CD4-positive, alpha-beta memory T cell (primary cell): ENCODE measurements at regions not wholly inside any gene's neighbourhood (a gene's known extent, or its start where the extent isn't known, plus 50 kb on each side); places are given as distances from the start of the nearest gene placed in this dataset.
A peak's percentile ranks its signal among the peaks of the same experiment; 100 is the strongest.

Experiments
- CTCF ChIA-PET: fragments of 350-600 bp; sonication (Branson Sonifier 250); formaldehyde crosslinking; loops from one replicate; lab custom pipeline; 2021; ENCODE audit warnings: inconsistent platforms; ENCODE audit not compliant: partially characterized antibody; lab: Charles Lee
- POLR2A ChIA-PET: fragments of 350-600 bp; sonication (Branson Sonifier 250); formaldehyde crosslinking; loops from one replicate; lab custom pipeline; 2021; ENCODE audit not compliant: partially characterized antibody; lab: Charles Lee
- DNase-seq, 5 donors: peaks; one replicate each; pipeline versions ENCODE4 v3.0.0 to v3.0.0-alpha.2; 2020 to 2022; ENCODE audit warnings: mixed read lengths in 1 of 5
- H3K27ac ChIP-seq: one replicate; pipeline ENCODE4 v1.7.0; 2013; ENCODE audit warnings: low read depth, low read length
- H3K27me3 ChIP-seq: 2 replicates; pipeline ENCODE4 v1.7.0; 2013; ENCODE audit warnings: mild to moderate bottlenecking, low read length, moderate library complexity; ENCODE audit not compliant: insufficient read depth
- H3K36me3 ChIP-seq: 2 replicates; pipeline ENCODE4 v1.7.0; 2013; ENCODE audit warnings: mild to moderate bottlenecking, low read length, moderate library complexity; ENCODE audit not compliant: insufficient read depth
- H3K4me1 ChIP-seq: 2 replicates; pipeline ENCODE4 v1.7.0; 2013; ENCODE audit warnings: mild to moderate bottlenecking, low read length, moderate library complexity; ENCODE audit not compliant: insufficient read depth
- H3K4me3 ChIP-seq, 2 donors: one replicate each; pipeline ENCODE4 v1.7.0; 2013; ENCODE audit warnings: low read length in 2 of 2, mild to moderate bottlenecking in 1 of 2
- H3K9me3 ChIP-seq, 2 donors: one replicate each; pipeline ENCODE4 v1.7.0; 2013; ENCODE audit warnings: low read length in 2 of 2, control low read depth in 1 of 2; ENCODE audit not compliant: control insufficient read depth in 1 of 2
- H3K27ac Mint-ChIP-seq, 7 donors: one replicate each; pipeline ENCODE4 v1.8.0; 2020 to 2021; ENCODE audit warnings: mixed read lengths in 7 of 7, mild to moderate bottlenecking in 6 of 7, inconsistent platforms in 3 of 7, moderate library complexity in 3 of 7
- H3K27me3 Mint-ChIP-seq, 2 donors: one replicate each; pipeline ENCODE4 v1.8.0; 2020 to 2021; ENCODE audit warnings: mixed read lengths in 2 of 2
- H3K36me3 Mint-ChIP-seq, 2 donors: one replicate each; pipeline ENCODE4 v1.8.0; 2020 to 2021; ENCODE audit warnings: mixed read lengths in 2 of 2, inconsistent platforms in 1 of 2, mild to moderate bottlenecking in 1 of 2
- H3K4me1 Mint-ChIP-seq, 4 donors: one replicate each; pipeline ENCODE4 v1.8.0; 2020 to 2021; ENCODE audit warnings: mixed read lengths in 4 of 4, mild to moderate bottlenecking in 1 of 4
- H3K4me3 Mint-ChIP-seq, 8 donors: one replicate each; pipeline ENCODE4 v1.8.0; 2020 to 2021; ENCODE audit warnings: mixed read lengths in 8 of 8, mild to moderate bottlenecking in 7 of 8, moderate library complexity in 6 of 8, inconsistent platforms in 3 of 8
- H3K9me3 Mint-ChIP-seq, 8 donors: one replicate each; pipeline ENCODE4 v1.8.0; 2020 to 2021; ENCODE audit warnings: mixed read lengths in 8 of 8, mild to moderate bottlenecking in 5 of 8, inconsistent platforms in 3 of 8, moderate library complexity in 1 of 8
- intact Hi-C: fragments of 100-400 bp; cut with micrococcal nuclease; formaldehyde crosslinking; loops from one replicate; pipeline ENCODE4 v1.15.1; 2023

DNA sequence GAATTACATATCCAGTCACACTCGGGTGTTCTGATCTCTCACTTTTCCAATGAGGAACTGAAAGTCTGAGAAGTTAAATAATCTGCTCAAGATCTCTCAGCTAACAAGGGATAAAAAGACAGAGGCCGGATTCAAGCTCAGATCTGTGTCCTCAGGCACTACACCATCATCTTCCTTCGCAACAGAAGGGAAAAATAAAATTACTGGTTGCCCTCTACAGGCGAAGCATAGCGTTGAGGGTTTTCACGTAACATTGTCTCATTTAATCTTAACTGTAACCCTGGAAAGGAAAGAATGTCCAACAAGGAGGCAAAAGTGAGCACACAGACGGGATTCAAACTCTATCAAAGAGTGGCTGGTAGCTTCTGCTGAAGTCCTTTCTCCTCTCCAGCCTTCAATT lies 67.8 kb upstream of the ANKEF1 start:
- no peaks in the 10 kb centered on the region for H3K9me3 ChIP-seq
- POLR2A ChIA-PET, result no interaction called here
- Mint-ChIP-seq H3K27ac (no peak overlapping the region), H3K4me3 (no peak overlapping the region), H3K4me1 (no peaks in the 10 kb centered on the region), H3K27me3 (peaks cover 12 to 15% of the 10 kb centered on the region in 2 donors), H3K36me3 (no peaks in the 10 kb centered on the region), H3K9me3 (peaks cover 0 to 4% (median 0%) of the 10 kb centered on the region in 8 donors)
- H3K36me3 ChIP-seq, result no peaks in the 10 kb centered on the region
- peaks cover 3% of the 10 kb centered on the region for H3K27me3 ChIP-seq
- H3K4me1 ChIP-seq, result no peaks in the 10 kb centered on the region
- no peak for DNase-seq
- CTCF ChIA-PET, result interaction anchor here (1.0 kb wide), 1 partner anchor 11 kb away, joined by 3 read pairs; no protein-coding TSS in a partner anchor
- no peak overlapping the region for H3K4me3 ChIP-seq
- no peak overlapping the region for H3K27ac ChIP-seq
- intact Hi-C loops, result no loop called here

DNA sequence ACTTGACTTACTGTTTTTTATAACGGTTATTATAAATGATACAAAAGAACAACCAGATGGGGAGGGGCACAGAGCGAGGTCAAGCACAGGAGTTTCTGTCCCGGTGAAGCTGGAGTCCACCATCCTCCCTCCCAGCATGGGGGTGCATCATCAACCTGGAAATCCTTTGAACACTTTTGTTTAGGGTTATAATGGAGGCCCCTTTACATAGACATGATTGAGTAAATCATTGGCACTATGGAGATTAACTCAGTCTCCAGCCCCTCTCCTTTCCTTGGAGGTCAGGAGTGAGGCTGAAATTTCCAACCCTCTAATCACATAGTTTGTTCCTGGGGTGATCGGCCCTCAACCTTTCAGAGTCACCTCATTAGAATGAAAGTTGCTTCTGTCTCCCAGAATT lies 71.8 kb upstream of the ANKEF1 start:
- no peak overlapping the region for H3K4me3 Mint-ChIP-seq

DNA sequence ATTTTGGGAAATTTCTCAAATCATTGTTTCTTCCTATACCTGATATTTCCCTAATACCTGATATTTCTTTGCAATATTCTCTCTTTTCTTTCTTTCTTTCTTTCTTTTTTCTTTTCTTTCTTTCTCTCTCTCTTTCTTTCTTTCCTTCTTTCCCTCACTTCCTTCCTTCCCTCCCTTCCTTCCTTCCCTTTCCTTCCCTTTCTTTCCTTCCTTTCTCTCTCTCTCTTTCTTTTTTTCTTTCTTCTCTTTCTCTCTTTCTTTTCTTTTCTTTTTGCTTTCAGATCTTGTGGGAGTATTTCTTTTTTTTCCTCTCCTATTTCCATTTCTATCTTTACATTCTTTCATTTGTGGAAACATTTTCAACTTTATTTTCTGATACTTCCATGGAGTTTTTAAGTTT lies 76.1 kb upstream of the ANKEF1 start:
- H3K9me3 ChIP-seq, result no peaks in the 10 kb centered on the region
- no peaks in the 10 kb centered on the region for H3K4me1 Mint-ChIP-seq

More for the DNA sequence above, 71.8 kb upstream of the ANKEF1 start:
- Mint-ChIP-seq H3K9me3 (peaks cover 0 to 2% (median 0%) of the 10 kb centered on the region in 8 donors), H3K4me1 (no peaks in the 10 kb centered on the region), H3K27ac (no peak overlapping the region), H3K27me3 (peaks cover 10 to 12% of the 10 kb centered on the region in 2 donors), H3K36me3 (no peaks in the 10 kb centered on the region)
- ChIA-PET POLR2A (no interaction called here), CTCF (interaction anchor here (1.8 kb wide), 1 partner anchor 15 kb away, joined by 5 read pairs; no protein-coding TSS in a partner anchor)
- Histone ChIP-seq H3K9me3 (no peaks in the 10 kb centered on the region), H3K27me3 (no peaks in the 10 kb centered on the region), H3K4me3 (no peak overlapping the region), H3K27ac (no peak overlapping the region), H3K36me3 (no peaks in the 10 kb centered on the region), H3K4me1 (no peaks in the 10 kb centered on the region)
- peak in 1 of 5 donors; percentile 22 for DNase-seq
- intact Hi-C loops, result no loop called here

DNA sequence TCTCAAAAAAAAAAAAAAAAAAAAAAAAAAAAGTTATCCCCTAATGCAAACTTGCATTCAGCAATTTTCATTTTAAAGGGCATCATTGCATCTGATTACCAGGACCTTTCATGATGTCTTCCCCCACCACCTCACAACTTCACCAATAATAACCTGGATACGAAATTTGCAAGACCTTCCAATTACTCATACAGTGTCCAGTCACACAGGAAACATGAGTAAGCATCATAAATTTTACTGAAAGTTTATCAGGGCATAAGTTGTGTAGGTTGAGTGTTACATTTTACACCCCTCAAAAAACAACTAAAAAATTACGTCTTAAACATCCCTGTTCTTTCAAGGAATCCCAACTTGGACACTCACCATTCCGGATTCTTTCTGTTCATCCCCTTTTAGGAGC lies 79.1 kb upstream of the ANKEF1 start:
- Mint-ChIP-seq H3K27ac (no peak overlapping the region), H3K4me3 (no peak overlapping the region), H3K9me3 (peaks cover 0 to 2% (median 0%) of the 10 kb centered on the region in 8 donors), H3K36me3 (no peaks in the 10 kb centered on the region), H3K27me3 (peaks cover 5 to 10% of the 10 kb centered on the region in 2 donors), H3K4me1 (no peaks in the 10 kb centered on the region)
- Histone ChIP-seq H3K9me3 (no peaks in the 10 kb centered on the region), H3K36me3 (no peaks in the 10 kb centered on the region), H3K27ac (no peak overlapping the region), H3K27me3 (no peaks in the 10 kb centered on the region), H3K4me1 (no peaks in the 10 kb centered on the region), H3K4me3 (no peak overlapping the region)
- no peak for DNase-seq
- CTCF ChIA-PET, result interaction anchor here (0.6 to 1.6 kb wide), 2 partner anchors 23 to 984 kb away, joined by 3 to 4 read pairs; no protein-coding TSS in a partner anchor
- intact Hi-C loops, result no loop called here
- POLR2A ChIA-PET, result no interaction called here

More for the DNA sequence above, 76.1 kb upstream of the ANKEF1 start:
- H3K9me3 Mint-ChIP-seq, result peaks cover 0 to 2% (median 0%) of the 10 kb centered on the region in 8 donors
- H3K36me3 Mint-ChIP-seq, result no peaks in the 10 kb centered on the region
- H3K27ac Mint-ChIP-seq, result no peak overlapping the region
- POLR2A ChIA-PET, result no interaction called here
- Histone ChIP-seq H3K4me3 (no peak overlapping the region), H3K36me3 (no peaks in the 10 kb centered on the region), H3K4me1 (no peaks in the 10 kb centered on the region), H3K27me3 (no peaks in the 10 kb centered on the region), H3K27ac (no peak overlapping the region)
- CTCF ChIA-PET, result no interaction called here
- H3K4me3 Mint-ChIP-seq, result no peak overlapping the region
- peaks cover 5 to 7% of the 10 kb centered on the region in 2 donors for H3K27me3 Mint-ChIP-seq
- no peak for DNase-seq
- intact Hi-C loops, result no loop called here

DNA sequence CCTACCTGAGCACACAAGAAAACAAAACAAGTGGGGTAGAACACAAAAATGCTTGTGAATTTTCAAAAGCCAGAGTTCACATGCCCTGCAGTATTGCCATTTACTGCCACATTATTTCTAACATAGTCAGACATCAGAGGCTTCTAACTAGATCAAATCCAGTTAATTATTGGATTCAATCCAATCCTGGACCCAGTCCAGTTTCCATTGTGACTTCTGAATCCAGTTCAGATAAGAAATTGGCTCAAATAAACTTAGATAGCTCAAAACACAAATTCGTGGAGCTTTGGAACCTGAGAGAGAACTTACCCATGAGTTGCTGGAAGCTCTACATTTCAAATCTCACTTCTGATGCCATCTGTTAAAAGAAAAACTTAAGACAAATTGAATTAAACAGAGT lies 85.2 kb upstream of the ANKEF1 start:
- no peaks in the 10 kb centered on the region for H3K36me3 Mint-ChIP-seq
- no peak overlapping the region for H3K4me3 Mint-ChIP-seq
- Histone ChIP-seq H3K27ac (no peak overlapping the region), H3K36me3 (no peaks in the 10 kb centered on the region), H3K4me3 (no peak overlapping the region), H3K27me3 (no peaks in the 10 kb centered on the region), H3K9me3 (no peaks in the 10 kb centered on the region), H3K4me1 (no peaks in the 10 kb centered on the region)
- CTCF ChIA-PET, result interaction anchor here (0.9 to 1.7 kb wide), 3 partner anchors 28 to 47 kb away, joined by 3 to 4 read pairs (median 3); no protein-coding TSS in a partner anchor
- no peaks in the 10 kb centered on the region for H3K9me3 Mint-ChIP-seq
- no peak overlapping the region for H3K27ac Mint-ChIP-seq
- intact Hi-C loops, result no loop called here
- H3K4me1 Mint-ChIP-seq, result no peaks in the 10 kb centered on the region
- peaks cover 8 to 9% of the 10 kb centered on the region in 2 donors for H3K27me3 Mint-ChIP-seq
- POLR2A ChIA-PET, result no interaction called here
- DNase-seq, result no peak

DNA sequence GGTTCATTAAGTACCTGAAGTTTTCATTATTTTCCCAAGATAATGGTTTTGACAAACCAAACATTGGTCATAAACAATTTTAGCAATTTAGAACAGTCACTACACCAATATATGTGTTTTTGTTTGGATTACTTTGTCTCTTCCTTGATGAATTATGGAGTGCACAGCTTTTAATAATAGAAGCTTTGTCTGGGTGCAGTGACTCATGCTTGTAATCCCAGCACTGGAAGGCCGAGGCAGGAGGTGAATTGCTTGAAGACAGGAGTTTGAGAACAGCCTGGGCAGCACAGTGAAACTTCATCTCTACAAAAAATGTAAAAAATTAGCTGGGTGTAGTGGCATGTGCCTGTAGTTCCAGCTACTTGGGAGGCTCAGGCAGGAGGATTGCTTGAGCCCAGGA lies 89.4 kb upstream of the ANKEF1 start:
- Mint-ChIP-seq H3K4me3 (no peak overlapping the region), H3K4me1 (no peaks in the 10 kb centered on the region), H3K9me3 (peaks cover 0 to under 1% (median 0%) of the 10 kb centered on the region in 8 donors), H3K36me3 (no peaks in the 10 kb centered on the region), H3K27ac (no peak overlapping the region), H3K27me3 (peaks cover 3 to 10% of the 10 kb centered on the region in 2 donors)
- intact Hi-C loops, result no loop called here
- Histone ChIP-seq H3K4me1 (no peaks in the 10 kb centered on the region), H3K27ac (no peak overlapping the region), H3K27me3 (no peaks in the 10 kb centered on the region), H3K9me3 (no peaks in the 10 kb centered on the region), H3K4me3 (no peak overlapping the region), H3K36me3 (no peaks in the 10 kb centered on the region)
- no peak for DNase-seq
- CTCF ChIA-PET, result no interaction called here
- POLR2A ChIA-PET, result no interaction called here

DNA sequence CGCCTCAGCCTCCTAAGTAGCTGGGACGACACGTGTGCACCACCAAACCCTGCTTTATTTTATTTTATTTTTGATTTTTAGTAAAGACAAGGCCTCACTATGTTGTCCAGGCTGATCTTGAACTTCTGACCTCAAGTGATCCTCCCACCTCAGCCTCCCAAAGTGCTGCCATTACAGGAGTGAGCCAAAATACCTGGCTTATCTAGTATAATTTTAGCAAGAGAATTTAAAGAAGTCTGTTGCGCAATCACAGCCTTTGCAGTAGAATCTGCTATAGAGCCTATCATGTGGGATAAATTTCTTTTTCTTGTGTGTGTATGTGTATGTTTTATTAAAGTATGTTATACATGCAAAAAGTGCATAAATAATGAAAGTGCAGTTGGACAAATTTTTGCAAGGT lies 92.1 kb upstream of the ANKEF1 start:
- Histone ChIP-seq H3K27ac (no peak overlapping the region), H3K4me3 (no peak overlapping the region), H3K9me3 (no peaks in the 10 kb centered on the region), H3K36me3 (no peaks in the 10 kb centered on the region), H3K4me1 (no peaks in the 10 kb centered on the region), H3K27me3 (no peaks in the 10 kb centered on the region)
- ChIA-PET CTCF (no interaction called here), POLR2A (no interaction called here)
- intact Hi-C loops, result no loop called here
- Mint-ChIP-seq H3K27ac (no peak overlapping the region), H3K4me3 (no peak overlapping the region), H3K36me3 (no peaks in the 10 kb centered on the region), H3K27me3 (peaks cover under 1 to 9% of the 10 kb centered on the region in 2 donors), H3K9me3 (peaks cover 0 to 3% (median 0%) of the 10 kb centered on the region in 8 donors), H3K4me1 (no peaks in the 10 kb centered on the region)
- no peak for DNase-seq
